ENCODE measurements at regions not wholly inside any gene's neighbourhood (a gene's known extent, or its start where the extent isn't known, plus 50 kb on each side); places are given as distances from the start of the nearest gene placed in this dataset.
A peak's percentile ranks its signal among the peaks of the same experiment; 100 is the strongest.

- Histone ChIP-seq H3K4me3 (no peak overlapping the region), H2AFZ (ENCODE audit: control insufficient read depth, low read depth, low read length) (no peak overlapping the region), H3K4me2 (ENCODE audit: control insufficient read depth, insufficient read depth) (no peak overlapping the region), H3K9me3 (replicated peaks; ENCODE audit: control insufficient read depth, insufficient read depth, low read length) (no peaks in the 10 kb centered on the region), H3K36me3 (ENCODE audit: control insufficient read depth in 2 of 2, insufficient read depth in 2 of 2, low read length in 1 of 2) (no peaks in the 10 kb centered on the region), H3K27ac (ENCODE audit: control insufficient read depth, insufficient read depth) (no peak overlapping the region), H3K4me1 (ENCODE audit: control insufficient read depth, insufficient read depth, low read length) (no peaks in the 10 kb centered on the region), H3K27me3 (replicated peaks in 1 of 2; ENCODE audit: control insufficient read depth in 2 of 2, insufficient read depth in 2 of 2, low read length in 1 of 2) (no peaks in the 10 kb centered on the region), H4K20me1 (ENCODE audit: control insufficient read depth, insufficient read depth) (no peaks in the 10 kb centered on the region), H3K9ac (ENCODE audit: control insufficient read depth, insufficient read depth, low read length) (no peak overlapping the region), H3K79me2 (ENCODE audit: control insufficient read depth, insufficient read depth, low read length) (no peaks in the 10 kb centered on the region)
- no peak for TF ChIP-seq CBFB (IDR thresholded peaks at IDR 0.05; ENCODE audit: low read depth)
- no peak for TF ChIP-seq POLR2A (IDR thresholded peaks at IDR 0.05; ENCODE audit: low read depth, low read length)
- TF ChIP-seq ZNF217 (IDR thresholded peaks at IDR 0.05), result no peak
- no peak for TF ChIP-seq NR2C2 (IDR thresholded peaks at IDR 0.05; ENCODE audit: borderline replicate concordance, control insufficient read depth, insufficient read length, low read depth)
- TF ChIP-seq ZSCAN29 (IDR thresholded peaks at IDR 0.05), result no peak
- no peak for TF ChIP-seq IKZF1 (conservative IDR thresholded peaks at IDR 0.05)
- TF ChIP-seq SP1 (IDR thresholded peaks at IDR 0.05; ENCODE audit: low read depth, low read length), result no peak
- TF ChIP-seq EGR1 (IDR thresholded peaks at IDR 0.05; ENCODE audit: borderline replicate concordance in 1 of 2, low read depth in 2 of 2, low read length in 2 of 2), result no peak
- ChIA-PET POLR2A (no interaction called here), CTCF (no interaction called here), RAD21 (ENCODE audit: unreplicated experiment) (no interaction called here), SMC1A (ENCODE audit: uncharacterized antibody, unreplicated experiment) (no interaction called here)
- FAIRE-seq, result peak; percentile 31
- intact Hi-C loops (cut with micrococcal nuclease; ENCODE audit: unreplicated experiment) (no loop called here), in situ Hi-C loops (cut with MboI) (no loop called here)
- DNase-seq (ENCODE audit: low read depth, low spot score), result no peak
- no peak for ATAC-seq
- no TSS peak for BruUV-seq (replicated peaks)
Observed at GRCh38 chr21:15567191-15567590, 162.6 kb upstream of the USP25 start.

GRCh38 chr21:15568516-15568915, 161.3 kb upstream of the USP25 start:
- Histone ChIP-seq H2AFZ (ENCODE audit: control insufficient read depth, low read depth, low read length) (no peak overlapping the region), H3K27ac (ENCODE audit: control insufficient read depth, insufficient read depth) (no peak overlapping the region), H3K4me2 (ENCODE audit: control insufficient read depth, insufficient read depth) (no peak overlapping the region), H3K4me1 (ENCODE audit: control insufficient read depth, insufficient read depth, low read length) (no peaks in the 10 kb centered on the region), H4K20me1 (ENCODE audit: control insufficient read depth, insufficient read depth) (no peaks in the 10 kb centered on the region), H3K36me3 (ENCODE audit: control insufficient read depth in 2 of 2, insufficient read depth in 2 of 2, low read length in 1 of 2) (no peaks in the 10 kb centered on the region), H3K4me3 (no peak overlapping the region), H3K9me3 (replicated peaks; ENCODE audit: control insufficient read depth, insufficient read depth, low read length) (no peaks in the 10 kb centered on the region), H3K9ac (ENCODE audit: control insufficient read depth, insufficient read depth, low read length) (no peak overlapping the region), H3K79me2 (ENCODE audit: control insufficient read depth, insufficient read depth, low read length) (no peaks in the 10 kb centered on the region), H3K27me3 (replicated peaks in 1 of 2; ENCODE audit: control insufficient read depth in 2 of 2, insufficient read depth in 2 of 2, low read length in 1 of 2) (no peaks in the 10 kb centered on the region)
- SMC1A ChIA-PET (ENCODE audit: uncharacterized antibody, unreplicated experiment), result no interaction called here
- ATAC-seq (no peak), FAIRE-seq (no peak), DNase-seq (ENCODE audit: low read depth, low spot score) (no peak)
- in situ Hi-C loops (cut with MboI) (no loop called here), intact Hi-C loops (cut with micrococcal nuclease; ENCODE audit: unreplicated experiment) (no loop called here)
- BruUV-seq (replicated peaks), result no TSS peak
- RAD21 ChIA-PET (ENCODE audit: unreplicated experiment), result no interaction called here
- CTCF ChIA-PET, result no interaction called here
- POLR2A ChIA-PET, result no interaction called here
- TF ChIP-seq STAT1 (conservative IDR thresholded peaks at IDR 0.05) (no peak), RCOR1 (conservative IDR thresholded peaks at IDR 0.05; ENCODE audit: low read depth, low read length) (no peak), ELK1 (IDR thresholded peaks at IDR 0.05; ENCODE audit: low read depth, low read length) (no peak), ZZZ3 (IDR thresholded peaks at IDR 0.05; ENCODE audit: control insufficient read depth, insufficient read length, low read depth) (no peak), LARP7 (IDR thresholded peaks at IDR 0.05) (no peak), ETV6 (conservative IDR thresholded peaks at IDR 0.05 in 1 of 2, IDR thresholded peaks at IDR 0.05 in 1 of 2; ENCODE audit: borderline replicate concordance in 1 of 2, low read depth in 1 of 2) (no peak), JUNB (IDR thresholded peaks at IDR 0.05) (no peak), SMARCA5 (IDR thresholded peaks at IDR 0.05) (no peak), SMC3 (IDR thresholded peaks at IDR 0.05; ENCODE audit: borderline replicate concordance, low read length) (no peak), TCF3 (IDR thresholded peaks at IDR 0.05; ENCODE audit: borderline replicate concordance, insufficient read depth, low read depth, low read length) (no peak), FOXM1 (IDR thresholded peaks at IDR 0.05; ENCODE audit: low read depth, low read length) (no peak), ZNF384 (IDR thresholded peaks at IDR 0.05; ENCODE audit: borderline replicate concordance, low read depth, low read length) (no peak), EGR1 (IDR thresholded peaks at IDR 0.05; ENCODE audit: borderline replicate concordance in 1 of 2, low read depth in 2 of 2, low read length in 2 of 2) (no peak), MYC (IDR thresholded peaks at IDR 0.05; ENCODE audit: insufficient read depth, insufficient read length, insufficient replicate concordance, low read length, severe bottlenecking) (no peak)
